ENCODE measurements at regions not wholly inside any gene's neighbourhood (a gene's known extent, or its start where the extent isn't known, plus 50 kb on each side); places are given as distances from the start of the nearest gene placed in this dataset.

GRCh38 chr7:155874411-155874810, 62.1 kb upstream of the SHH start:
- no peak for DNase-seq

GRCh38 chr7:155874010-155874409, 61.7 kb upstream of the SHH start:
- no peak for DNase-seq

DNA sequence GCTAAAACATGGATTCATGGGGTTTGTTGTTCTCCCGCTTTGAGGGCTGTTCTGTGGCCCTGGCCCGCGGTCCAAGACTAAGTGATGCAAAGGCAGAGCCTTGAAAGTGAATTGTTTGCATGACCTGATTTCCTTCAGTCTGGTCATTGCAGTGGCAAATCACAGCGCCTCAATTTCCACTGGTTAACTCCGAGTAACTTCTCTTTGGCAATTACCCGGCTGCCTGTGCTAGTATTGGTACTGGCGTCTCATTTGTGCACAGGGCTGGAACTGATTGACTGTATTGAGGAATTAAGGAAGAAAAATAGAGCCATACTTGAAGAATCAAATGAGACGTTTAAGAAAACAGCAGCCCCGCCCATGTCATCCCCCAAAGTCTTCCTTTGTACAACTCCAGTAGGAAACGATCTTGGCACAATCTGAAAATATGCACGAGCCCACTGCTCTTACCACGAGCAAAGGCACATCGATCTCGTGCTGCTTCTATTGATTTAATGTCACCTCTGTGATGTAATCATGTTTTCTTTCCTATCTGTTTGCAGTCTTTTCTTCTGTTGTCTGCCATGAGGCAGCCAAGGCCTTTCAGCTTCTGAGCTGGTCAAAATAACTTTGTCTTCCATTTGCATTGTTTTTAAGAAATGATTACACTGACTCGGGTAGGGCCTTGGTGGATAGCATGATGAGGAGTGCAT, 60.6 kb upstream of the SHH start:
- no peak for DNase-seq

GRCh38 chr7:155871211-155871610, 58.9 kb upstream of the SHH start:
- no peak for DNase-seq

DNA sequence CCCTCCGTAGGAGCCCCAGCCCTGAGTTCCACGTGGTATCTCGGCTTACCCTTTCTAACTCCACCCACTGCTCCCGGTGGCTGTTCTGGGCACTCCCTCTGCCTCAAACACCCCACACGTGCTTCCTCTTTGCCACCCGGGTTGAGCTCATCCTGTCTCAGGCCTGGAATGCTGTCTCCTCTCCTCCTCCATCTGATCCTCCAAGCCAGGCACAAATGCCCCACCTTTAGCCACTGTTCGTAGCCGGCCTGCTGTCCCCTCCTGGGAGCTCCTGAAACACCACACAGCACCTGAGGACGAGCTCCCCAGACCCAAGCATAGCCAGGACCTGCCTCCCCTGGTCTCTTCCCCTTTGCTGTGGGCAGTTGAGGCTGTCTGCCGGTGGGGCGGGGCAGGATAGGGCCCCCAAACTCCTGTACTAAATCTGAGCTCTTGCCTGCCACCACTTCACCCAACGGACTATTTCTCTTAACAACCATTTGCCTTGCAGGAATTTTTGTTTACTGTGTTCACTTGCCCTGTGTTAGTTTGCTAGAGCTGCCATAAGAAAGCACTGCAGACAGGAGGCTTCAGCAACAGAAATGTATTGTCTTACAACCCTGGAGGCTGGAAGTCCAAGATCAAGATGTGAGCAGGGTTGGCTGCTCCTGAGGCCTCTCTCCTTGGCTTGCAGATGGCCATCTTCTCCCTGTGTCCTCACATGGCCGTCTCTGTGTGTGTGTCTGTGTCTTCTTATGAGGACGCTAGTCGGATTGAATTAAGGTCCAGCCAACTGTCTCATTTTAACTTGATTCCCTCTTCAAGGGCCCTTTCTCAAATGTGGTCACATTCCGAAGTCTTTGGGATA, 58.3 kb upstream of the SHH start:
- DNase-seq, result no peak

GRCh38 chr7:155869784-155870076, 57.5 kb upstream of the SHH start:
- no peak for DNase-seq

- no peak for DNase-seq
Measured at GRCh38 chr7:155868955-155869783, 56.9 kb upstream of the SHH start.

DNA sequence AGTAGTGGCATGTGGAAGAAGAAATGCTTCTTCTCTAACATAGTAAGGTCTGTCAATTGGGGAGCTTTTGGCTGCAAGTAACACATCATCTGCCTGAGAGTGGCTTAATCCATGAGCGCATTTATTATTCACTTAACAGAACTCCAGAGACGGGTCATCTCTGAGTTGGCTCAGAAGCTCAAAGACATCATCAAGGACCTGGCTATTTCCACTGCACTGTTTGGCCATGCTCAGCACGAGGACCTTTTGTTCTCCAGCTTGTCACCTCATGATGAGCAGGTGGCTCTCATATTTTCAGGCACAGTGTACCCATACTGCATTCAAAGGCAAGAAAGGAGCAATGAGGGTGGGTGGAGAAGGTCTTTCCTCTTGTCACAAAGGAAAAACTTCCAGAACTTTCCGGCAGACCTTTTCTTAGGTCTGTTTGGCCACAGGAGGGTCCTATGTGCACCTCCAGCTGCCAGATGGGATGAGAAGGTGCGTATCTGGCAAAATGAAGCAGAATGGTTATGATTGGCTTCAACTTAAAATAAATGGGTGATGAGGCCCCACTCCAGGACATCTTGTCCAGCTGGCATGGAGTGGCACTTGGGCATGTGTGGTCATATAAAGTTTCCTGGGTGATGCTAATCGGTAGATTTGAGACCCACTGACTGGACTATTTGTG, 55.6 kb upstream of the SHH start:
- no peak for DNase-seq

- no peak for DNase-seq
Measured at GRCh38 chr7:155867280-155867679, 55.0 kb upstream of the SHH start.

DNA sequence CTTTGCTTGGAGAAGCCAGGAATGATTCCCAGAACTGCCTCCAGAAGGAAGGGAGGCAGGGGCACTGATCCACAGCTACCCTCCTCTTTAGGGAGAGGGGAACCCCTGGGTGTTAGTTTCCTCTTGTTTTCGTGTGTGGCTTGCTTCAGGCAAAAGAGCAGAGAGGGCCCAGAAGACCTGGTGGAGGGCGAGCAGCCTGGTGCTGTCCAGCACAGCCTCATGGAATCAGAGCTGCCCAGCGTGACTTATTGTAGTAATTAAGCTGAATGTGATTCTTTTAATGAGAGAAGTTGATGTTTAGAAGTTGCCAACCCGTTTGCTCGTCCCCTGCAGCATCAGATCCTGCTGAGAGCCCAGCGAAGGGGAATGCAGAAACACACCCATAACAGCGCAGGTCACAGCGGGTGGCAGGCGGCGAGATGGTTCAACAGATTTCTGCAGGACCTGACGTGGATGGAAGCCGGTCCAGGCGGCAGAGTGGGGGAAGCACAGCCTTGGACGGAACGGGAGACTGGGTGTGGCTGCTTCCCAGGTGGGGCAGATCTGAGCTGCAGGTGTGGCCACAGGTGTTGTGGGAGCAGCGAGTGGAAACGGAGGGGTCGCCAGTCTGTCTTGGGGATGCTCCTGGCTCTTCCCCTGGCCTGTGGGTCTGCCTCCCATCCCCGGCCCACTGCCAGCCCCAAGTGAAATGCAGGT, 53.7 kb upstream of the SHH start:
- no peak for DNase-seq

GRCh38 chr7:155864991-155865690, 52.9 kb upstream of the SHH start:
- DNase-seq, result no peak

DNA sequence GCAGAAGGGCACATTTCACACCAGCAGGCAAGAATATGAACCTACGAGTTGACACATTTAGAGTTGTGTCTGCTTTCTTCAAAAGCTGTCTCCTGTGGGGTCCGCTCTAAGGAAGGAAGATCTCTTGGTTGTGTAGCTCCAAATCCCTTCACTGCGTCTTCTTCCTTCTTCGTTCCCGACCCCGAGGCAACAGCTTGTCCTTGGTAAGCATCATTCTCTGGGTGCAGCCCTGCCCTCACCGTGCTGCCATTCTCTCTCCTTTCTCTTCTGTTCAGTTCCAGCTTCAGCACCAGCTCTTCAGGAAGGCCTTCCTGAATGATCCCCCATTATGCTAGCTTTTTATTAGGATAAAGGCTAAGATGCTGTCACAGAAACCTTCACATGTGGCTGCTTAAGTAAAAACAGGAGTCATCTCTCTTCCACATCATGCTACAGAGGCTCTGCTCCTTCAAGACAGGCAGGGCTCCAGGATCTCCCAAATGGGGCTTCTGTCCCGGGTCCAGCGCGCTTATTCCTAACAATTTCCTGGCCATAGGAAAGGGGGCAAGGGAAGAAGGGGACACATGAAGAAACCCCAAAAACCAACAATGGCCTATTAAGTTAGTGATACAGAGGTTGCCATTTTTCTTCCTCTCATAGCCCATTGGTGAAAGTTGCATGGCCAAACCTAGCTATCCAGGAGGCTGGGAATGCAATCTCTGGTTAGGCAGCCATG, 52.2 kb upstream of the SHH start:
- DNase-seq, result no peak

DNA sequence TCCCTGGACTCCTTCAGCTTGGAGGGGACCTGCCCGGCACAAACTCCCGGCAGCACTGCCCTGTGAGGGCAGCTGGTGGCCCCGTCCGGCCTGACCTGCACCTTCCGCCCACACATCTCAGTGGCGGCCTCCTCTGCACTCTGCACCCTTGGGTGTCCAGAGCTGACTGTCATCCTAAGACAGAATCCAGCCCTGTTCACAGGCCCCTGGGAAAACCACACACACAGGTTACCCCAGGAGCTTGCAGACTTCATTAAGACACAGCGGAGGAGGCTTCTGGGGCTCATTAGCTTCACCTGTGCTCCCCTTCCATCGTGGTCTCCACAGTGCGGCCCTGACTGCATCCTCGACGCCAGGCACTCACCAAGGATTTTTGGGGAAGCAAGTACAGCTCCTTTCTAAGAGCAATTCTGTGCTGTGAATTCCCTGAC, 51.5 kb upstream of the SHH start:
- DNase-seq, result no peak

- no peak for DNase-seq
Measured at GRCh38 chr7:155862123-155862892, 50.0 kb upstream of the SHH start.

All from activated naive CD4-positive, alpha-beta T cell treated with anti-CD3 and anti-CD28 coated beads, Interleukin-2, amount 50 U/mL, for 16 hours (primary cell).